HTR-8/SVneo (cell line): ENCODE measurements at regions not wholly inside any gene's neighbourhood (a gene's known extent, or its start where the extent isn't known, plus 50 kb on each side); places are given as distances from the start of the nearest gene placed in this dataset.
"Not testable (repeated sequence)": the region's sequence is repeated elsewhere in the genome, so short reads cannot be mapped to it uniquely, and the experiment has no call there.

Source experiments
- DNase-seq: peaks from one replicate; pipeline ENCODE4 v3.0.0; 2011; ENCODE audit warnings: low spot score, mixed read lengths; ENCODE audit not compliant: insufficient read length
- FAIRE-seq: peaks from 2 replicates; lab custom pipeline; 2011; peaks lifted over from hg19 to GRCh38; lab: Jason Lieb, UNC

DNA sequence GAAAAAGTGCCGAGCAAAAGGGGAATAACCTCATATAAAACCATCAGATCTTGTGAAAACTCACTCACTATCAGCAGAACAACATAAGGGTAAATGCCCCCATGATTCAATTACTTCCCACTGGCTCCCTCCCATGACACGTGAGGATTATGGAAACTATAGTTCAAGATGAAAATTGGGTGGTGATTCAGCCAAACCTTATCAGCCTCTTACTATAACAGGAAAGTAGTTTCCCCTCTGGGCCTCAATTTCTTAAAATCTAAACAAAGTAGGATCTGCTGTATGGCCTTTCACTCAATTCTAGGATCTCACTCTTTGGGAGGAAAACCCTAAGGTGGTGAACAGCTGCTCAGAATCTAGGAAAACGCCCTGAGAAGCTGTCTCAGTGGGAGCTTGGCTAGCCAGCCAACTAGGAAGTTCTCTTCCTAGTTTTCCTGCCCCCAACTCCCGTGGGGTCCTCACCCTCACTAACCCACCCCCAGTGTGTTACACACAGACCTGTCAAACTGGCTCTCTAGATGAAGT is 1017.1 kb upstream of the HS3ST1 start:
- DNase-seq: no peak
- no peak for FAIRE-seq

DNA sequence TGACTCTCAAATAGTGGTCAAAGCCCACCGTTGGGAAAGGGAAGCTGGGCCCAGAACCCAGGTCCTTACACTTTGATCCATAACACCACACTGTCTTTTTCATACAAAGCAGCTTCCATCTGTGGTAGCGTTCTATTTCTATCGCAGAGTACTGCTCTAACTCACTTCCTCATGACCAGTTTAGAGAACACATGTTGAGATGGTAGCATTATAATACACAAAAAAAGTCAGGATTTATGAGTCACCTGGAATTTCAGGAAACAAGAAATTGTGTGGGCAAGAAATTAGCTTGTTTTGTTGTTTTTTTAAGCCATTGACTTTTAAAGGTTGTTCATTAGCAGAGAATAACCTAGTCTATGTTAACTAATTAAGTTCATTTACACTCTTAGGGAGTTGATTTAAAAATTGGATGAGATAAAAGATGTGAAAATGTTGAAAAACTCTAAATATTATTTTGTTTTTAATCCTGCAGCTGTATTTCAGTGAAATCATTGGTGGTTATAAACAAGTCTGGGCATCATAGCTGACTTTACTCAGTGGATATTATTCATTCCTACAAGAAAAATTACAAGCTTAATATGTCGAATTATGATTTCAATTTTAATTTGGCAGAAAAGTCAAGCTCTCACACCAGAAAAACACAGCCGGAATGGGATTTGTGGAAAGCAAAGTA is 1011.1 kb upstream of the HS3ST1 start:
- FAIRE-seq: no peak
- no peak for DNase-seq

DNA sequence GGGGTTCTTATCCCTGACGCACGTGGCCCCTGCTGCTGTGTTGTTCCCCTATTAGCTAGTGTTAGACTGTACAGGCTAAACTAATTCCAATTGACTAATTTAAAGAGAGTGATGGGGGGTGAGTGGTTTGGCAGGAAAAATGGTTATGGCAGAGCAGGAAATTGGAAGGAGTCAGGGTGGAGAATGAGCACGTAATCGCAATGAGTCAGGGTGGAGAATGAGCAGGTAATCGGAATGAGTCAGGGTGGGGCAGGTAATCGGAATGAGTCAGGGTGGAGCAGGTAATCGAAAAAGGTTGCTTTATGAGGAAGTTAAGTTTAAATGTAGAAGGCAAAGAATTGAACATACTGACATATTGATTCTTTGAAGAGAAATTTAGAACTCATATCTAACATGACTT is 1002.6 kb upstream of the HS3ST1 start:
- not testable (repeated sequence) for FAIRE-seq

DNA sequence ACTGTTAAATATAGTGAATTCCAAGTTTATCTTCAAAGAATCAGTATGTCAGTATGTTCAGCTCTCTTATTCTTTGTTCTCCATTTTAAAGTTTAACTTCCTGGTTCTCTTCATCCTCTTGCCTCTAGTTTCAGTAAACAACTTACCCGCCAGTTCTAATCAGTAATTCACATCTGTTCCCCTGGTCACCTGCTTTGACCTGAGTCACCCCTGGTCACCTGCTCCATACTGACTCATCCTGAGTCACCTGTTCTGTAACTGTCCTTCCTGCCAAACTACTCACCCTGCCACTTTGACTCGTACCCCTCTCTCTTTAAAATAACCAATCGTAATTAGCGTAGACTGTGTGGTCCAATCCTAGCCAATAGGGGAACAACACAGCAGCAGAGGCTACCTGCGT is 992.7 kb upstream of the HS3ST1 start:
- DNase-seq (no peak), FAIRE-seq (no peak)

More for the DNA sequence above, 1002.6 kb upstream of the HS3ST1 start:
- not testable (repeated sequence) for DNase-seq

DNA sequence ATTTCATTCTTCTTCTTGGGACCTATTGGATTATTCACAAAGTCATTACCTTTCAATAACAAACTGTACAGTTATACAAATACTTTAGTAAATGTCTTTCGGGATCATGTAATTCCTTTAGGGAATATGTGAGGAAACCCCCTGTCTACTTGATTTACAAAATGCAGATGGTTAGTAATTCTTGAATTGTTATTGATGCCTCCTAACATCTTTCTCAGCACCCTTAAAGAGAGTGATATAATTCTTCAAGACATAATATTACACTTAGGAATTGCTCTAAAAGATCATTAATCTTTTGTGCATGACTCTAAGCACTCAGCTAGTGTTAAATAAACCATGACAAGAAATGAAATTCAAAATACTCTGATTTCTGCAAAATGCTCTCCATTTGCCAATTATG is 988.1 kb upstream of the HS3ST1 start:
- FAIRE-seq (no peak), DNase-seq (no peak)

DNA sequence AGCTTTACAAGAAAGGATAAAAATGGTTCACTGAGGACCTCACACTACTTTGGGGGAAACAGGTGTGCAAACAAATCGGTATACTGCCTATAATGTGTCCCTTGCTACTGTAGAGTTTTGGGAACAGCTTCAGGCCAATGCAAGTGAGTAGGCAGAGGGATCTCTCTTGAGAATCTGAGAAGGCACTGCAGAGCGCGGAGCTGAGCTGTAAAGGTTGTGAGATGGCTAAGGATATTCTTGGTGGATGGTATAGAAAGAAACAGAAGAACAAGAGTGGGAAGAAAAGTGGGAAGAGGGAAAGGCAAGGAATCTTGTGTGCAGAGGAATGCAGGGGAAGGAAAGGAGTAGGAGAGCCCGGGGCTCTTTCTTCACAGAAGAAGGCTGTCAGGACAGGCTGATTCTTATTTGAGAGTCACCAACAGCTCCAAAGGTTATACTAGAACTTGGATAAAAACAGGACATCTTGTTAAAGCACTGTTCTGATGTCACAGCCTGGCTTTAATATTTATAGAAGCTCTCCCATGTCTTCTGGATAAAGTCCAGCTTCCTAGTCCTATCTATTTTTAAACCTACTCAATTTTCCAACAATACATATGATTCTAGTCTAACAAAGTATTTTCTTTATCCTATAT is 985.6 kb upstream of the HS3ST1 start:
- no peak for FAIRE-seq
- no peak for DNase-seq

DNA sequence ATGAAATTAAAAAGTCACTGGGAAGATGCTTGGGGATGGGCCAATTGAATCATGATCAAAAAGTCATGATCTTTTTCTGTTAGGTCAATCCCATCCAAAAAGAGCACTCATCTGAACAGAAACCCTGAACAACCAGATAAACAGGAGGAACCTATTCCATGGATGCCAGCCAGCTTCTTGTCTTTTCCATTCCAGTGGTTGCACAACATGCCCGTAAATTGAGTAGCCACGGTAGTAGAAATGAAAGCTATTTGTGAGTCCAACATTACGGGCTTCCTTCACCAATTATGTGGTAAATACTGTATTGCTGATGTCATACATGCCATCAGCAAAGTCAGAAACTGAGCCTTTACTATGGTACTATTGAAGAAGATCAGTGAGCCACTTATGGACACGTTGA is 982.4 kb upstream of the HS3ST1 start:
- no peak for DNase-seq
- FAIRE-seq: no peak

DNA sequence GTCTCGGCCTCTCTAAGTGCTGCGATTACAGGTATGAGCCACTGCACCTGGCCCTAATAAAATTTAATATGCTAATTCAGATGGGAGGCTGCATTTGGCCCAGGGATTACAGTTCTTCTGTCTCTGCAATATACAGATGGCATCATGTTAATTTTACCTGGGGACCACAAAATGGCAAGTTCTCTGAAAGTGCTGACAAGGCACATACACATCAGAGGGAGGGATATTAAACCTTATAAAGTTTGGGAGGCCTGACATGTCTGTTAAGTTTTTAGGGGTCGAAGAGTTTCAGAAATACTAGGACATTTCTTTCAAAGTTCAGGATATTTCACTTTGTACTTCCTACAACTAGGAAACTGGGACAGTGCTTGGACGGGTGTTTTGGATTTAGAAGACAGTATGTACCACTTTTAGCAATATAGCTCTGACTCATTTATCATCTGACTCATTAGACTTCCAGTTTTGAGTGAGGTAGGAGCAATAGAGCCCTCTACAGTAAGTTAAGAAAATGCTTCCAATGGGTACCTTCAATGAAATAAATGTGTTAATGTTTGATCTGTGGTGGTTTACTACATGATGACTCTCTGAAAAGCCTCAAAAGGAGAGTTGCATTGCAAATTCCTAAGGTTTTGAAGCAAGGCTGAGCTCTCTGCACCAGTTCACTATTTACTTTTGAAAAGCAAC is 981.0 kb upstream of the HS3ST1 start:
- DNase-seq (no peak), FAIRE-seq (no peak)

DNA sequence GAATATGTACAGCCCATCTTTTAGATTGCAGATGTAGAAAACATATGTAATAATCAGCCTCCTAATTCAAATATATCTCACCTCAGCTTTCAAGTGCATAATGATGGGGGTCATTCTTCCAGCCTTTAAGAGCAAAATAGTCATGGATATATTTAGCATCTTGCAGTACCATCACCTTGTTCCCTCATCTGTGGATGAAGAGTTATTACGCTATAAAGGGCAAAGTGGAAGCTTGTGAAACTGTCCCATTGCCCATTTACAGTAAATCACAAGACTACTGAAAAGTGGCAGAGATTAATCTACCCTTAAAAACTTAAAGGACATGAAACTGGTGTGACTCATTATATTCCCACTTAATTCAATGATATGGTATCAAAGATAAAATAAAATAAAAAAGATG is 979.7 kb upstream of the HS3ST1 start:
- FAIRE-seq: no peak

DNA sequence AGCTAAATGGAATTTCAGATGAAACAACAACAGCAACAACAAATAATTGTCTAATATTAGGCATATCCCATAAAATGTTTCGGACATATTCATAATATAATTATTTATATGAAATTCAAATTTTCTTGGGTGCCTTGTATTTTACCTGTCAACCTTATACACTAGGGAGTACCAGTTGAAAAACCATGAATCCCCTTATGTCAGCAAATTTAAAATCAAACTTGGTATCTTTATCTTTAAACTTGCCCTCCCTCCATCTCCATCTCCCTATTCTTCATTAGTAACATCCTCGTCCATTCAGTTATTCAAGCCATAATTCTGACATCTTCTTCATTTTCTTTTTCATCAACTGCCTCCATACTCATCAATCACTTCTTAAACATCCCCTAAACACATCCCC is 974.5 kb upstream of the HS3ST1 start:
- DNase-seq: no peak
- FAIRE-seq: no peak

More for the DNA sequence above, 979.7 kb upstream of the HS3ST1 start:
- DNase-seq: no peak

DNA sequence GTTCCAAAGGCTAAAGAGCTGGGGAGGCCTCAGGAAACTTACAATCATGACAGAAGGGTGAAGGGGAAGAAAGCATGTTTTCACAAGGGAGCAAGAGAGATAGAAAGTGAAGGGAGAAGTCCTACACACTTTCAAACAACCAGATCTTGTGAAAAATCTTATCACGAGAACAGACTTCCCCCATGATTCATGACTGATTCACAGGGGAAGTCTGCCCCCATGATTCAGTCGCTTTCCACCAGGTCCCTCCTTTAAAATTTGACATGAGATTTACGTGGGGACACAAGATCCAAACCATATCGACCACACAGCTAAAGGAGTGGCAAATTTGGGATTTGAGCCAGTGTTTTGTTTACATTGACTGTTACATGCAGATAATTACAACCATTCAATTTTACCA is 971.1 kb upstream of the HS3ST1 start:
- no peak for DNase-seq
- FAIRE-seq: no peak

DNA sequence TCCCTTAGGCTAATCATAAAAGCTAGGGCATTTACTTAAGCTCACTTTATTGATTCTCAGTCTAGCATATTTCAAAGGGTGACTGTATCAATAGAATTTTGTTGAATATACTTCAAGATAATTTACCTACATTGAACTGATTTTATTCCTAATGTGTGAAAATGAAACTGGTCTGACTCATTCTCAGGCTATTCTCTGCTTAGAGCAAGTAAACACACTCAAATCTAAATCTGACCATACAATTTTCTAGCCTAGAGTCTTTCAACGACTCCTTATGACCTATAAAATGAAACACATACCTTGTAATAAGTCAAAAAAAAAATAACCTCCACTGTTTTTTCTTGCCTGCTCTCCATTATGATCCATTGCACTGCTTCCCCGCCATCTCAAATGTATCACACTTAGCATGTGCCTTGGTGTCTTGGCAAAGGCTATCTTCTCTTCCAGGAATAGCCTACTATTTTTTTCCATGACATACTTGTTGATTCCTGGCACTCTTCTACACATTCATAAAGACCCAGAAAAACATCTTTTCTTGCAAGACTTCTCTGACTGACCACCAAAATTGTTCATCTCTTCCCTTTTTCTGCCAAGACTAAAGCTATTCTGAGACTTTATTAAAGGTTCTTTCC is 965.1 kb upstream of the HS3ST1 start:
- no peak for DNase-seq
- FAIRE-seq: no peak

DNA sequence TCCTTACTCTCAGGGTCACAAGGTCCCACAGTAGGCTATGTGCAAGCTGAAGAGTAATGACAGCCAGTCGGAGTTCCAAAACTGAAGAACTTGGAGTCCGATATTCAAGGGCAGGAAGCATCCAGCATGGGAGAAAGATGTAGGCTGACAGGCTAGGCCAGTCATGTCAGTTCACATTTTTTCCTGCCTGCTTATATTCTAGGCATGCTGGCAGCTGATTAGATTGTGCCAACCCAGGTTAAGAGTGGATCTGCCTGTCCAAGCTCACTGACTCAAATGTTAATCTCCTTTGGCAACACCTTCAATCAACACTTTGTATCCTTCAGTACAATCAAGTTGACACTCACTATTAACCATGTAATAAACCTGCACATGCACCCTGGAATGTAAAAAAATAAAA is 960.9 kb upstream of the HS3ST1 start:
- DNase-seq (no peak), FAIRE-seq (no peak)

DNA sequence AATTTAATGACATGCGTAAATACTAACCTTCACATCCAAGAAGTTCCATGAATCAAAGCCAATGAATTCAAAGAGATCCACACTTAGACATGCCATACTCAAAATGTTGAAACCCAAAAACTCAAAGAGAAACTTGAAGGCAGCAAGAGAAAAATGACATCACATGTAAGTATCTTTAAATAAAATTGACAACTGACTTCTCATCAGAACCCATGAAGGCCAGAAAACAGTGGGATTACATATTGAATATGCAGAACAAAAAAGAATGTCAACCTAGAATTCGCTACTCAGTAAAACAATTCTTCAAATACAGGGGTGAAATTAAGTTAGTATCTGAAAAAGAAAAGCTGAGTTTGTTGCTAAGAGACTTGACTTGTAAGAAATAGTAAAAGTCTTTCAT is 953.9 kb upstream of the HS3ST1 start:
- FAIRE-seq: no peak
- DNase-seq: no peak

DNA sequence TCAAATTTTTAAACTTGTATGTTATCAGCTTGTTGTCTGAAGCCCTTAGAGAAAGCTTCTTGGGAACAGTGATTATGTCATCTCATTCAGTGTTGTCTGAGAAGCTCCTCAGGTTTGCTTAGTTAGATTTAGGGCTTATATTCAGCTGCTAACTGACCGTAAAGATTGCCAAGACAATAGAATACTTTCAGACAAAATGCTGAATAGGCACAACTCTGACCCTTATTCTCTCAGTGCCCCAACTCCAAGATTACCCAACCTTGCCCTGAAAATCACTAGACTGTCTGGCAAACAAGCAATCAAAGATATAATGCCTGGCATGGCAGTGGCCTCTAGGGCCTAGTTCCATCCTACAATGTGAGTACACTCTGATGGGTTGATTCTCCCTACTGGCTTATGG is 950.5 kb upstream of the HS3ST1 start:
- FAIRE-seq: no peak
- DNase-seq: no peak

DNA sequence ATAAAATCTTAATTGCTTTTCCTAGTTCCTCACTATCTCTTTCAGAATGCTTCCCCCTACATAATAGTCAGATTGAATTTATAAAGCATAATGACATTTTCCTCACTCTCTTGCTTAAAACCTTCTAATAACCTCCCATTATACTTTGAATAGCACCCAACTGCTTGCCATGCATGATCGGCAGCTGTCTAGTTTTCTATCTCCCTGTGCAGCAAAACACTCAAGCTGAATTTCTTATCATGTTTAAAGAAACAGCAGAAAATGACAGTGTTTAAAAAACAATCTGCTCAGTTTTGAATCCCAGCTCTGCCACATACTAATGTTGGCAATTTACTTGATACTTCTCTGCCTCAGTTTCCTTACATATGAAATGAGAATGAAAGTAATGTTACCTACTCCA is 947.1 kb upstream of the HS3ST1 start:
- FAIRE-seq (no peak), DNase-seq (no peak)

DNA sequence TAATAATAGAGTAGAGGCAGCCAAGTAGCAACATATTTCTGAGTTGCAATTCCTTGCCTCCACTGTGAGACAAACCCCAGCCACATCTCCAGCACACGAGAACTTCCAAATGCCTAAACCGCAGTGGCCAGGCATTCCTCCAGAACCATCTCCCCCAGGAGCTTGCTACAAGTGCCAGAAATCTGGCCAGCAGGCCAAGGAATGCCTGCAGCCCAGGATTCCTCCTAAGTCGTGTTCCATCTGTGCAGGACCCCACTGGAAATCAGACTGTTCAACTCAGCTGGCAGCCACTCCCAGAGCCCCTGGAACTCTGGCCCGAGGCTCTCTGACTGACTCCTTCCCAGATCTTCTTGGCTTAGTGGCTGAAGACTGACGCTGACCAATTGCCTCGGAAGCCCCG is 937.2 kb upstream of the HS3ST1 start:
- not testable (repeated sequence) for FAIRE-seq, DNase-seq

DNA sequence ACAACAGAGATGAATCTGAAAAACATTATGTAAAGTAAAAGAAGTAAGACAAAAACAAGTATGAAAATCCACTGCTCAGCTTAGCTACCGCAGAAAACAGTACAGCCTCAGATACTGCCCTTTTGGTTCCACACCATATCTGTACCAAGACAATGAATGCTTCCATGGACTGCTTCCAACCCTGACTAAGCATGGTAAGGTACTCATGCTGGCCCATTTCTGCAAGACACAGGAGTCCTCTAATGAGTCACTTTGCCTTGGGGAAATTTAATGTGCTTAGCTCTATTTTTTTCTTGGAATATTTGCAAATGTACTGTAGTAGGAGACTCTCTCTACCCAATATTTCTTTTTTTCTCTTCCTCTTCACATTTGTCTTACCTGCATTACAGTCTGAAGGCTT is 931.7 kb upstream of the HS3ST1 start:
- DNase-seq (no peak), FAIRE-seq (no peak)

DNA sequence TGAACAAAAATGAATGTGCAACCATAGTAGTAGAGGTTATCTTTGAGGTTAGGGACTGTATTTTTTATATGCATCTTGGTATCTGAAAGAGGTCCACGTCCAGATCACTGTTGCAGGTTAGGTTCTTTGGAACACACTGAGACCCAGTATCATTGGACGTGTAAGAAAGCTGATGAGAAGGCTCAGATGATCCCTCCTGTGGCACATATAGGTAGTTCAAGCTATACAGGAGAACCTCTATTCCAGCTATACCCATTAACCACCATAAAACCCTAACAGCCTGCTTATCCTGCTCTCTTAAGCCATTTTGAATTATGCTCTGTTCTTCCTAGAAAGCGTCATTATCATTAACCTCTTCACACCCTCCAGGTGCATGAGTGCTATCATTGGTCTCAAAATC is 930.7 kb upstream of the HS3ST1 start:
- FAIRE-seq: no peak
- DNase-seq: no peak

DNA sequence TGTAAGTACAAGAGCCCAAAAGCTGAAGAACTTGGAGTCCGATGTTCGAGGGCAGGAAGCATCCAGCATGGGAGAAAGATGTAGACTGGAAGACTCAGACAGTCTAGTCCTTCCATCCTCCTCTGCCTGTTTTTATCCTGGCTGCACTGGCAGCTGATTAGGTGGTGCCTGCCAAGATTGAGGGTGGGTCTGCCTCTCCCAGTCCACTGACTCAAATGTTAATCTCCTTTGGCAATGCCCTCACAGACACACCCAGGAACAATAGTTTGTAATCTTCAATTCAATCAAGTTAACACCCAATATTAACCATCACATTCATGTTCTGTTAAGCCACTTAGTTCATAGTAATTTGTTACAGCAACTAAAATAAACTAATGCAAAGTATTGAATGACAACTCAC is 904.4 kb upstream of the HS3ST1 start:
- DNase-seq, FAIRE-seq: not testable (repeated sequence)

DNA sequence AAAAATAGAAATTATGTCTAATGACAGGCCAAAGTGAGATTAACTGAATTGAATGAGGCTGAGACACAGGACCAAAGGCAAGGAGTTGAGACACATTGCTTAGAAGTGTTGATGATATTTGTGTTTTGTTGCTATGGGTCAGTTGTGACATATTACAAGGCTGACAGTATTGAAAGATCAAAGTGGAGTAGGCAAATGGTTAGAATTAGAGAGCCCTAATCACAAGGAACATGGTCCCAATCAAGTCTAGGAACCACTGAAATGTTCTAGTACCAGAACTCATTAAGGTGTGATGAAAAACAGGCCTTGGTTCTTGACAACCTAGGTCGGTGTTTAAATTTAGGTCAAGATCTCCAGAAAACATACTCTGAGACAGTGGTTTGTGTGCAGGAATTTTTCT is 896.3 kb upstream of the HS3ST1 start:
- no peak for DNase-seq
- no peak for FAIRE-seq
